ENCODE measurements at regions not wholly inside any gene's neighbourhood (a gene's known extent, or its start where the extent isn't known, plus 50 kb on each side); places are given as distances from the start of the nearest gene placed in this dataset.

DNA sequence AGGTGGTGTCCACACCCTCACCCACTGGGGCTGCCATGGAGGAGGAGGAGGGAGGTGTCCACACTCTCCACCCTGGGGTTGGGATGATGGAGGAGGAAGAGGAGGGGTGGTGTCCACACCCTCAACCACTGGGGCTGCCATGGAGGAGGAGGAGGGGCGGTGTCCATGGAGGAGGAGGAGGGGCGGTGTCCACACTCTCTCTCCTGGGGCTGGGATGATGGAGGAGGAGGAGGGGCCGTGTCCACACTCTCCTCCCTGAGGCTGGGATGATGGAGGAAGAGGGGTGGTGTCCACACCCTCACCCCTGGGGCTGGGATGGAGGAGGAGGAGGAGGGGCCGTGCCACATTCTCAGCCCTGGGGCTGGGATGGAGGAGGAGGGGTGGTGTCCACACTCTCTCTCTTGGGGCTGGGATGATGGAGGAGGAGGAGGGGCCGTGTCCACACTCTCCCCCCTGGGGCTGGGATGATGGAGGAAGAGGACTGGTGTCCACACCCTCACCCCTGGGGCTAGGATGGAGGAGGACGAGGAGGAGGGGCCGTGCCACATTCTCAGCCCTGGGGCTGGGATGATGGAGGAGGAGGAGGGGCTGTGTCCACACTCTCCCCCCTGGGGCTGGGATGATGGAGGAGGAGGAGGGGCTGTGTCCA is 231.7 kb downstream of the CRLF2 start:
- WGBS, 2 experiments (ENCODE audit: extremely low coverage in 1 of 2, insufficient coverage in 1 of 2, insufficient read length in 1 of 2, insufficient replicate concordance in 2 of 2, low coverage in 1 of 2, low lambda C conversion rate in 2 of 2, missing lambda C conversion rate in 1 of 2), result no CpG with 5 or more reads among the region's 7 CpGs
- no peaks in the 10 kb centered on the region for H3K79me2 ChIP-seq (ENCODE audit: control insufficient read depth in 1 of 2, insufficient read depth in 2 of 2, low read length in 2 of 2)
- H3K27me3 ChIP-seq (replicated peaks in 1 of 4; ENCODE audit: control insufficient read depth in 3 of 4, extremely low read depth in 1 of 4, insufficient read depth in 3 of 4, low read length in 3 of 4), result peaks cover 0 to 6% (median 0%) of the 10 kb centered on the region in 4 experiments; a peak in 4 of 7 replicates
- no peak overlapping the region for H2AFZ ChIP-seq (ENCODE audit: low read length)
- peak overlapping the region; percentile 9 for H4K5ac ChIP-seq (ENCODE audit: insufficient read length, low read depth, low read length)
- peaks cover 0 to 2% (median 0%) of the 10 kb centered on the region in 4 experiments; a peak in 2 of 8 replicates for H3K36me3 ChIP-seq (ENCODE audit: control insufficient read depth in 2 of 4, insufficient read depth in 4 of 4, low read length in 3 of 4)
- peak overlapping the region; percentile 17; the same call in 1 of the 2 replicates for H2AK5ac ChIP-seq (ENCODE audit: low read depth, low read length)
- peak overlapping the region; percentile 90; the same call in 1 of the 2 replicates for H2BK20ac ChIP-seq (ENCODE audit: low read length)
- no peaks in the 10 kb centered on the region for H4K20me1 ChIP-seq (replicated peaks in 1 of 2; ENCODE audit: control insufficient read depth in 1 of 2, insufficient read depth in 2 of 2, low read length in 2 of 2)
- peaks cover 0 to 31% (median 19%) of the 10 kb centered on the region in 4 experiments; a peak in 6 of 7 replicates for H3K4me1 ChIP-seq (replicated peaks in 1 of 4; ENCODE audit: control insufficient read depth in 3 of 4, insufficient read depth in 4 of 4, low read length in 3 of 4)
- DNase-seq (ENCODE audit: low read depth in 1 of 2, low spot score in 2 of 2) (no peak), FAIRE-seq (no peak)
- H2BK12ac ChIP-seq (ENCODE audit: low read depth, low read length), result peak overlapping the region; percentile 97; the same call in 1 of the 2 replicates
- peaks cover 3% of the 10 kb centered on the region for H3K23me2 ChIP-seq (ENCODE audit: low read depth, low read length)
- H3K4me2 ChIP-seq (ENCODE audit: insufficient read depth in 1 of 2, low read depth in 2 of 2, low read length in 2 of 2), result peak overlapping the region; percentile 73 to 92
- H3K9me3 ChIP-seq (ENCODE audit: insufficient read depth in 2 of 2, low read depth in 1 of 2, low read length in 1 of 2), result no peaks in the 10 kb centered on the region
- peak overlapping the region; percentile 97 for H4K91ac ChIP-seq (replicated peaks; ENCODE audit: insufficient read length, low read length)
- no peak overlapping the region for H3K9ac ChIP-seq (replicated peaks in 1 of 4; ENCODE audit: extremely low read depth in 1 of 4, low read depth in 3 of 4, low read length in 3 of 4)
- H4K8ac ChIP-seq (ENCODE audit: extremely low read depth, insufficient read depth, low read length), result peak overlapping the region; percentile 18; the same call in 1 of the 2 replicates
- H3K56ac ChIP-seq (replicated peaks; ENCODE audit: insufficient read length, low read depth, low read length), result no peak overlapping the region
- H2BK5ac ChIP-seq (ENCODE audit: low read depth, low read length), result peak overlapping the region; percentile 77; the same call in 1 of the 2 replicates
- no peak overlapping the region for H3K27ac ChIP-seq (ENCODE audit: low read depth, low read length)
- peak overlapping the region; percentile 99 for H2BK120ac ChIP-seq (replicated peaks; ENCODE audit: low read depth, low read length)
- peak overlapping the region; percentile 84; the same call in 1 of the 2 replicates for H2BK15ac ChIP-seq (ENCODE audit: low read length)
- H3K79me1 ChIP-seq (ENCODE audit: low read depth, low read length), result no peaks in the 10 kb centered on the region
- H3K14ac ChIP-seq (ENCODE audit: insufficient read length), result no peak overlapping the region
- H3K4ac ChIP-seq (replicated peaks; ENCODE audit: insufficient read length, low read depth, low read length), result peak overlapping the region; percentile 74
- H3K18ac ChIP-seq (ENCODE audit: extremely low read depth, low read length), result peak overlapping the region; percentile 97
- peak overlapping the region in 1 of 4 experiments; percentile 26; a peak in 1 of 8 replicates for H3K4me3 ChIP-seq (ENCODE audit: extremely low read depth in 1 of 4, insufficient read depth in 2 of 4, low read depth in 3 of 4, low read length in 4 of 4)
- H3K23ac ChIP-seq (ENCODE audit: insufficient read length), result no peak overlapping the region
- ChIA-PET CTCF (ENCODE audit: partially characterized antibody) (no interaction called here), POLR2A (ENCODE audit: partially characterized antibody) (no interaction called here)
- TF ChIP-seq FOSL1 (IDR thresholded peaks at IDR 0.05; ENCODE audit: insufficient read depth, low read depth, low read length), result no peak
- no peak for TF ChIP-seq SP1 (IDR thresholded peaks at IDR 0.05; ENCODE audit: low read depth, low read length)
- no peak for TF ChIP-seq KDM5A (IDR thresholded peaks at IDR 0.05; ENCODE audit: low read length)
- no peak for TF ChIP-seq SAP30 (IDR thresholded peaks at IDR 0.05; ENCODE audit: insufficient read depth, insufficient replicate concordance, low read length)
- TF ChIP-seq KDM1A (IDR thresholded peaks at IDR 0.05; ENCODE audit: borderline replicate concordance, low read length), result no peak
- no peak for TF ChIP-seq HDAC2 (IDR thresholded peaks at IDR 0.05; ENCODE audit: borderline replicate concordance in 1 of 2, low read depth in 2 of 2, low read length in 2 of 2)
- TF ChIP-seq GTF2F1 (IDR thresholded peaks at IDR 0.05; ENCODE audit: borderline replicate concordance, low read depth, low read length), result no peak
- TF ChIP-seq KDM4A (IDR thresholded peaks at IDR 0.05; ENCODE audit: low read depth, low read length, severe bottlenecking), result no peak
- no peak for TF ChIP-seq CTBP2 (IDR thresholded peaks at IDR 0.05; ENCODE audit: borderline replicate concordance, insufficient read depth, insufficient read length, low read length)
- TF ChIP-seq TAF1 (IDR thresholded peaks at IDR 0.05; ENCODE audit: low read depth, low read length), result no peak
- no peak for TF ChIP-seq JUND (IDR thresholded peaks at IDR 0.05; ENCODE audit: low read length)
- no peak for TF ChIP-seq SIN3A (conservative IDR thresholded peaks at IDR 0.05 in 1 of 2, IDR thresholded peaks at IDR 0.05 in 1 of 2; ENCODE audit: low read depth in 1 of 2, low read length in 2 of 2)

All from H1 (cell line).